GM18511 (cell line): ENCODE measurements at regions not wholly inside any gene's neighbourhood (a gene's known extent, or its start where the extent isn't known, plus 50 kb on each side); places are given as distances from the start of the nearest gene placed in this dataset.

Experiments used
- ATAC-seq: cut with Tn5 transposase; IDR thresholded peaks from one replicate; pipeline ENCODE4 v1.9.1; 2021; ENCODE audit warnings: mild to moderate bottlenecking, moderate library complexity; ENCODE audit not compliant: unreplicated experiment

DNA sequence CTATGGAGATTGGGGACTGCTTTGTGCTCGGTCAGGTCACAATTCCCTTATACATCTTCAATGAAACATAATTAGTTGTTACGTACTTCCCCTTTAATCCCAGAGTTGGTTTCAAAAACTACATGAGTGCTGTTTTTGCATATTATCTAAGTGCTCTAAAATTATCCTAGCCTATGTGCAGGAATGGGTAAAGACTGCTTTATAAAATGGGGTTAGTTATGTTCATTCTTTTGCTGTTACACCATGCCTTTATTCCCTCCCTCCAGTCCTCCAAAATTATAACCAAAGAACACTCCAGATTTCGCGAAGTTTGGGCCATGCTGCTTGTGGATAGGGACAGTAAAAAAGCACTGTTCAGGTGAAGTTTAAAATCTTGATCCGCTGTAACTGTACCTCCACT, 173.9 kb upstream of the SNX7 start:
- ATAC-seq, result no peak

DNA sequence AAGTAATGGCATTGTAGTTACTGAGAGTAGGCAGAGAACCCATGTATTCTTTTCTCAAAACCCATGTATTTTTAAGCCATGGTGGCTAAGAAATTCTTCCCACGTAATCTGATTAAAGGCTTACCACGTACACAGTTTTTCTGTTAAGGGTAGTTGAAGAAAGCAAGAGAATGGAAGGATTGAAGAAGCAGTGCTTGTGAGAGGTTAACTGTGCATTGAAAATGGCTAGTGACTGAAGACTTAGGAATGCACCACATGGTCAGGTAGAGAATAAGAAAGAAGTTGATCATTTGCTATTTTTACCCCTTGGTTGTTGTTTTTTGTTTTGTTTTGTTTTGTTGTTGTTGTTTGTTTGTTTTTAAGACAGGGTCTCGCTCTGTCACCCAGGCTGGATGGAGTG, 178.9 kb upstream of the SNX7 start:
- no peak for ATAC-seq

DNA sequence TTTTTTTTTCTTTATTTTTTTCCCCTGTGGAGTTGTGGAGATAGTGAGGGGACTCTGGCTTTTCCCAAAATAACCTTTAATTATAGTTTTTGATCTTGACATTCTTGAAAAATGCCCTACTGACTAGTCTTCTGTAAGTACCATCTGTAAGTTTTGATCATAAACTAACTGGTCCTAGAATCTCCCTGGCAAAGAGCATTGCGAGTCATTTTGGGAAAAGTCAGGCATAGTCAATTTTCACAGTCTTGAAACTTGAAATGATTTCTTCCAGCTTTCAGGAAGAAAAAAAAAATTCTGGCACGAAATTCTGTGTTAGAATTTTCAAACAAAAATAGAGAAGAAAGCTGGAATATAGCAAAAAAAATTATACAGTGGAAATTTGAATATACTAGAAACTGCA, 181.2 kb upstream of the SNX7 start:
- no peak for ATAC-seq

DNA sequence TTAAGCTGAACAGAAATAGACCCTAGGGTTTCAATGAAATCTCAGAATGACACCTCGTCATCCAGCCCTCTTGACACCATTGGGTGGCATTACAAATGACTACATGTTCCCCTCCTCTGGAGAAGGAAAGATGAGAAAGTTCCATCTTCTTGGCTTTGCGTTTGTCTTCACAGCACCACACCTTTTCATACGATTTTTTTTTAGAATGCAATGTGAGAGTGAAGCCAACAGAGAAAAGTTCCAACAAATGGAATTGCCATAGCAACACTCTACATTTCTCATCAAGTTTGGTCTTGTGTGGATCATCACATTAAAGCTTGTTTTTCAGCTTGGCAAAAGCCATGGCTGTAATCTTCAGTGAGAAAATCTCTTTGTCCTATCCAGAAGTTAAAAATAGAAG, 183.4 kb upstream of the SNX7 start:
- ATAC-seq, result no peak

DNA sequence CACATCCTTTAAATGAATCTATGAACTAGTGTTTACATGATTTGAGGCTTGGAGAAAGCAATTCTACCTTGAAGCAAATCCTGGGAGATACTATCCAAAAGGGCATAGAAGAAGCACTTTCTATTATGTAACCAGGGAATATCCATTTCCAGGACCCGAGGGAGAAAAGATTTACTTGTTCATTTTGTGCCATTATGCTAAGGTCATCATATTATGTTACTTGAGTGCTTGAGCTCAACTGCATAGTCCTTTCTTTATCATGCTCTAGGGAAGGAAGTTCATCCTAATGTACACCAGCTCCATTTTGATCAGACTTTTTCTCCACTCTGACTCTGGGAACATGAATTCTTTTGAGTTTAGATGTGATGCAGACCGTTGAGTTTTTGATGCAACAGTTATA, 188.6 kb upstream of the SNX7 start:
- no peak for ATAC-seq

DNA sequence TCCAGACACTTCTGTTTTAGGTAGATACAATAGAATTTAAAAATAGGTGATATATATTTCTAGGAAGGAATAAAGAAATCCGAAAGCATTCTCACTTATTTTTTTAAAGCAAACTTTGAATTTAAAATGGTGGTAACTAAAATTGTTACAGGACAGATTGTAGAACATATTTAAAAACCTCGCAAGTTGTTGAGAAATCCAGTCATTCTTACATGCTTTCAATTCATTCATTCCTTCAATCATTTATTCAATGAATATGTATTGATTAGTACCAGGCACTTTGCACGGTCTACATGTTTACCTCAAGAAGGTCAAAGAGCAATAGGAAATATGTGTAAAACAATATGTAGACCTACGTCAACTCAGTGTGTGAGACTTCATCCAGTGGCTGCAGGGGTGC, 189.9 kb upstream of the SNX7 start:
- ATAC-seq, result no peak

DNA sequence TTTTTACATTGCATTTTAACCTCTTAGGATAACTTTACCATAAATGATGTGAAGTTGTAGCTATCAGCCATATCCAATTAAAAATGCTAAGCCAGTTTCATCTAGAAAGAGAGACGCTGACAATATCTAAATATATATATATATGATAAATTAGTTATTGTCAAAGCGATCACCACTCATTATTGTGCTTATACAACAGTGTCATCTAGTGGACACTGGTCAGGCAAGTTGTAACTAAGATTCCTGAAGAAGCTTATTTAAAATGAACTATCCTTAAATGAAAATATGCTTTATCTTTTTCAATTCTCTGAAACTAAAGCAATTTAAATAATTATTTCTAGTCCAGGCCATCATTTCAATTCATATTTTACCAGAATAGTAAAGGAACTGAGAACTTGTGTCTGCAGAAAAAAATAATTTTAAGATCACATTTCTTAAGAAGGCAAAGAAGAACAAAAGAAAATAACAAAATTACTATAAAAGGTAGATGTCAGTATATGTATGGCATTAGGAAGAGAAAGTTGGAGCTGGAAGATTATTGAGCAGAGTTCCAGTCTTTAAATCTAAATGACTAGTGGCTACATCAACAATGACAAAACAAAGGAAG, 193.3 kb upstream of the SNX7 start:
- ATAC-seq, result no peak

DNA sequence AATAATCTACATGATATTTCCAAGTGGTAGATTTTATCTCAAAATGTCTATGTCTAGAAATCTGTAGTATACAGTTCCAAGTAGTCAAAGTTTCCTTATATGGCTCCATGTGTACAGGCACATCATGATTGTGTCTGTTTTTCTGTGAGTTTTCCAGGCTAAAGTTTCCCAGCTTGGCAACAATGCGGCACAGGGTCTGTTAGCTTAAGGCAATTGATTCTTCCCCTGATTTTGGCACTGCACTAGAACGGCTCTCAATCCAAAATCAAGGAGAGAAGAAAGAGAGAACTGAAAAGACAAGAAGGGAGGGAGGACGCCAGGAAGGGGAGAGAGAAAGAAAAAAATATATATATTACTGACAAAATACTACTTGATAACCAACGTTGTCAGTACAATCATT, 193.9 kb upstream of the SNX7 start:
- ATAC-seq, result no peak

DNA sequence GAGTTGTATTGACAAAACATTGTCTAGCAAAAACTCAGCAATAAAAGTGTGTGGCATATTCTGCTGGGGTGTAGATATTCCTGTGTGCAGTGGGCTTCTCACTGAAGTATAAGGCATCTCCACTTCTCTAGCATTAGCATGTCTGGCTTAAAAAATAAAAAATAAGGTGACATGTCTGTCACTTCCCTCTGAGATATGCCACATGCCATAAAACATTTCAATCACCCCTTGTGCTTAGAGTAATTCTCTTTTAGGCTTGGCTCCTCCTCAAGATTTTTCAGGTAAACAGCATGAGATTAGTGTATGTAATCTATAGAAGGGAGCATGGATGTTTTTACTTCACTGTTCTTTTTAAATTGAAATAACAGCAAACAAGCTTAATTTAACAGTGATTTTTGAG, 194.4 kb upstream of the SNX7 start:
- ATAC-seq, result no peak

DNA sequence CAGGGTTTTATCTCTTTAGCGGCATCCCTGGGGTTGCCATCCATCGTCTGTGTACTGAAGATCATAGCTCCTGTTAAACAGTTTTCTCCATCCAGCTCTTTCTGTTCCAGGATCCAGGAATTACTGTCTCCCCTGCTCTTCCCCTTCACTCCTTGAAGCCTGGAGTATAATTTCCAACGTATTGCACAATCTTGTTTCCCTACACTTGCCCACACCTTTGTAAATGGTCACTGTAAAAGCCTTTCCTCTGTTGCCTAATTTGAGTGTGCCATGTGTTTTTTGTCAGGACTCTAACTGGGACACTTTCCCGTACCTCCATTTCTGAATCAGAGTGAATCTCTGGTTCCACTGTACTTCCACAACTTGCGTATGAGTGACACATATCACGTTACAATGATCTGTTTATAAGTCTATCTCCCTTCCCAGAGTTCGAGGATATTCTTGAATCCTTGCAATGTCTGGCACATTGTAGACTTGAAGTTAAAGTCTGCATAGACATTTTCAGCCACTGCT, 199.6 kb upstream of the SNX7 start:
- no peak for ATAC-seq

DNA sequence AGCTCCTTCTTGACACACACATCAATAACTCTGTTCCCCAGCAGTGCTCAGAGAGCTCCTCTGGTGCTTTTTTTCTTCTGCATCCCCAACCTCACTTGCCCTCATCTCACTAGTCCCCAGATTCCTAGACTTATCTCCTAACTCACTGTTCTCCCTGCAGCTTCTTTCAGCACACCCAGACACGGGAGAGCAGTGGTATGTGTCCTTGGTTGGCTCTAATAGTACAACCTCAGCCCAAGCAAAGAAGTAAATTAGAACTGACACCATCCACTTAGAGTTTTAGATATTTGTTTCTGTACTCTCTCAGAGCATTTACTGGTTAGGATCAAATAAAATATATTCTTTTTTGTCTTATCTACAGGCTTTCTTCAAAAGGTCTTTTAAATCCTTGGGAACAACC, 201.4 kb upstream of the SNX7 start:
- ATAC-seq, result no peak

DNA sequence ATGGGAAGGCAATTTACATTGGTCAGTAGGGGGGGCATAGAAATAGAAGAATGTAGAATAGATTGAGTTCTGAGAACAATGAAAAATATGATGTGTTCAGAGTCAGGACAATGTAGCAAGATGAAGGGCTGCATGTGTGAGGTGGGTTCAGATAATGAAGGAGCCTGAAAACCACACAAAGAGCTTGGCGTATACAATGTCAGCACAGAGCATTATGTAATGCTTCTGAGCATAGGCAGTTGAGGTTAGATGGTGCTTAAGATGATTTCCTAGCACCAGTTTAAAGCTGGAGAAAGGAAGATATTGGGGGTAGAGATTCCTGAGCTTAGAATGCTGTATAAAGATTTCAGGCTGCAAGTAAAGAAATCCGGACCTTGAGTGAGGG, 202.0 kb upstream of the SNX7 start:
- ATAC-seq, result no peak

DNA sequence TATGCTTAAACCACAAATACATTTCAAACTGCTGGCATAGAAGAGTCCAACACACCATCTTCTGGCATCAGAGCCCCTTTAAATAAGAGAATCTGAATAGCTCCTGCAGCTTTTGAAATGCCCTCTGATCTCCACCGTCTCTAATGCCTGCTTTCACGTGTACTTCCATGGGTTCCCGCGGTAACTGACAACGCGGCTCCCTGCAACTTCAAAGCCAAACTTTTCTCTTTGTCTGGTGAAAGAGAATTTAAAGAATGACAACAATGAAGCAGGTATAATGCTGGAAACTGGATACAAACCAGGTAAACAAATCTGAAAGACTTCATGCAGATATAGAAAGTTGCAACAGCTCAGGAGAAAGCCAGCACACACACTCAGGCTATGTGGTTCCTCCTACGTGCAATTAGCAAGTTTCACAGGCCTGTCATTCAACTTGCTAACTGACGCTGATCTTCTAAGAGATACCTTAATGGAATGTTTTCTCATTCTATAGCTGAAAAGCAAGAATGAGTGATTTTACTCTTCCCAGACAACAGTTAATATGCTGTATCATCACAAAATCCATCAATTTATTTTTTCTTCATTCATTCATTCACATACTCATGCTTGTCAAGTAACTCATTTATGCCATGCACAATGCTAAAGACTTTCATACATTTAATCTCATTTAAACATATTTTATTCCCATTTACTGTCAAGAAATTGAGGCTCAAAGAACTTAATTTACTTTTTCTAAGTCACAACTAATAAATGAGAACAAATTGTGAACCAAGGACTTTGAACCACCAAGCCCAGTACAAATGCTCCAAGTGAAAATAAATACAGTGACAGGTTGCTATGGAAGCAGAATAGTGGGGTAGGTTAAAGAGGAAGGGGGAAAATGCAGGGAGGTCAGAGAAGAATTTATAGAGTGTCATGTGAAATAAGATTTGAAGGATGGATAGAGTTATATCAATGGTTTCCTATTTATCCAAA, 202.7 kb upstream of the SNX7 start:
- no peak for ATAC-seq

DNA sequence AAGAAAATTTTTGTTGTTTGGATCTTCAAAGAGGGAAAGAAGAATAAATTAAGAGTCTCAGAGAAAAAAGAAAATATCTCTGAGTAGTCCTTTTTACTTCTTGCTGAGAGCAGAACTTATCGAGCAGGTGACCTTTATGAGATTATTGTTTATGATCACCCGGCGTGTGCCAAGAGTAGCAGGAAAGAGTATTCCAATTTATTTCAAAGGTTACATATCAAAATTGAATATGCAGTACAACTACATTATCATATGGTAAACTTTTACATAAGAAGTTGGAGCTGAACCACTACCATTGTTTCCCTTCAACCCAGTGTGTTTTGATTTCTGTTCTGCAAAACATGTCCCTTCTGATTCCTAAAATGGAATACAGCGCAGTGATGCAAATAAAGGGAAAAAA, 204.3 kb upstream of the SNX7 start:
- ATAC-seq, result no peak

DNA sequence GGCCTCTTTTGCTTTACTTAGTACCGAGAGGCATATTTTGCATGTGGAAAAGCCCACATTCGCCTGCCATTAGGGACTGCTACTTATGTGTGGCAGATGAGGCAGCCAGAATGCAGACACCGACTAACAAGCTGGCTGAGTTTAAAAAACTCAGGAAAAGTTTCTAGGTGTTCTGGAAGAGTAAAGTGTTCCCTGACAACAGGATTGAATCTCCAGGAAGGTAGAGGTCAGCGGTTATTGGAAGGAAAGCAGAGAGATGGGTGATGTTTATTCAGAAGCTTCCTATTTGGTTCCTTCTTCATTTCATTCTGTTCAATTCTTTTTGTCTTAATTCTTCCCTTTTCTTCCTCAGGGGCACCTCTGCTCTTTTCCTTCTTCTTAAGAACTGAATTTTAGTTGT, 206.9 kb upstream of the SNX7 start:
- ATAC-seq, result no peak

DNA sequence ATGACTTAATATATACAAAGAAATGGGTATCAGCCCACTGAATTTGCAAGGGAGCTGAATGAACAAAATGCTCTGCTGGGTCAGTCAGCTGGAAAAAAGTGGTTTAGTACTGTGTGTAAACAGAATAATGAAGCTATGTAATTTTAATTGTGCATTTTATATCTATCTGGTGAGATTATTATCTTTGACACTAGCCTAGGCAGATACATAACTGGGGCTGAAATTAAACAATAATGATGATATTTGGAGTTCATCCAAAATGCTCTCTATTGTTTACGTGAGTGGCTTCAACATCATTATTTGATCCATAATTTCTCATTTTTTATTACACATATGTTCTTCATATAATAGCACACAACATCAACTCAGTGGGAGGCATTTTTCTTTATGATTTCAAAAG, 208.5 kb upstream of the SNX7 start:
- no peak for ATAC-seq

DNA sequence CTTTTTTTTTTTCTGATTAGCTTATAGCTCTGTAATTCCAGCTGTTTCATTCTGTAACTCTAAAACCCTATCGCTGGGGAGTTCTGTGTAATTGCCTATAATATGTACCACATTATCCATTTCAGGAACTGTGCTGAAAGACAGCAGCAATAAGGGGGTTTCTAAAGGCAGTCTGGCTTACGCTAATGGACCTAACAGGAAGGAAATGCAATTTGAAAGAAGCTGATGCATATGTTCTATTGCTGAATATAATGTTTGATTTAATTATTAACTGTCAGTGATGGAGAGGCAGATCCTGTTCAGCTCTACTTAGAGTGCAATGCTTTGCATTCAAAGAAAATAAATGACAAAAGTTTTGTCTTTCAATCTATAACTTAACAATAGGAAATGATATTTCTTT, 209.4 kb upstream of the SNX7 start:
- ATAC-seq, result no peak

DNA sequence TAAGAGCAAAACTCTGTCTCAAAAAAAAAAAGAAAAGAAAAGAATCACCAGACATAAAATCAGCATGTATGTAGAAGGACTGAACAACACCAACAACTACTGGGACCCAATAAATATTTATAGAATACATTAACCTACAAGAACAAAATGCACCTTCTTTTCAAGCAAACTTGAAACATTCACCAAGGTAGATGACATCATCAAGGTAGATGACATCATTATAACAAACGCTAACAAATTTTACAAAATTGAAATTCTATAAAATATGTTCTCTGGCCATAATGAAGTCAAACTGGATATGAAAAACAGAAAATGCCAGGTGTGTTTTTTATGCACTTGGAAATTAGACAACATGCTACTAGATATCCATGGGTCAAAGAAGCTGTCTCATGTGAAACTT, 220.2 kb upstream of the SNX7 start:
- ATAC-seq, result no peak

DNA sequence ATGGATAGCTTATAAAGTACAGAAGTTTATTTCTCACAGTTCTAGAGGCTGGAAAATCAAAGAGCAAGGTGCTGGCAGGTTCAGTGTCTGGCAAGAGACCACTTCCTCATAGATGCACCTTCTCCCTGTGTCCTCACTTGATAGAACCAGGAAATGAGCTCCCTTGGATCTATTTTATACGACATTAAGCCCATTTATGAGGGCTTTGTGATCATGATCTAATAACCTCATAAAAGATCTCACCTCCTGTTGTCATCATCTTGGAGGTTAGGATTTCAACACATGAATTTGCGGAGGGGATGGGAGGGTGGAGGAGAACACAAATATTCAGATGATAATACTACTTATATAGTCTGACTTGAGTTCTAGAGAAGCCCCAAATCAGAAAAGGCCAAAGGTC, 222.1 kb upstream of the SNX7 start:
- ATAC-seq, result no peak

DNA sequence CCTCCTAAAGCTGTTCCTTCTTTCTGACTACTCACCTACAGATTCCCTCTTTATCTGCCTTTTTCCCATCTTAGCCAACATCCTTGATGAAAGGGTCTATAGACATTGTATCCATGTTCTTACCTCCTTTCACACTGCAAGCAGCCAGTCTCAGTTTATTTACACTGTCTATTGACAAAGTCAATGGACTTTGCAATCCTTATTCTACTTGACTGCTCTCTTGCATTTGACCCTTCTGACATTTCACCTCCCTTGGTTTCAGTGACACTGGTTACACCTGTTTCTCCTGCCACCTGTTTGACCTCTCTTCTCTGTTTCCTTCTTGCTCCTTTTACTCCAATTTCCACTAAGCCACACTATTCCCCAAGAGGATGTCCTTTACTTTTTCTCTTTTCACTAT, 224.0 kb upstream of the SNX7 start:
- ATAC-seq, result no peak

DNA sequence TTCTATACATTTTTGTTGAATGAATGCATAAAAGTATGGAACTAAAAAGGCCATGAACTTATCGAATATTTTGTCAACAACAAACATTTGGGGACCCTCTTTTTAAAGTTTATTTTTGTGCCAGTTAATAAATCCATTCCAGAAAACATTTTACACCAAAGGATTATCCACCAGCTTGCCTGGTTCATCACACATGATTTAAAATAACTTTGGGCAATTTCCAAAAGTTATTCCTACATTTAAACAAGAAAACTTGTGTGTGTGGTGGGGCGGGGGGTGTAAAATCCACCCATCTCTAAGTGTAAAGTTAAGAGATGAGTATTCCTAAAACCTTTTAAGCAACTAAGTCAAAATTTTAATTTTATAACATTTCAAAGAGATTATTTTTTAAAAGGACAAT, 224.5 kb upstream of the SNX7 start:
- no peak for ATAC-seq

DNA sequence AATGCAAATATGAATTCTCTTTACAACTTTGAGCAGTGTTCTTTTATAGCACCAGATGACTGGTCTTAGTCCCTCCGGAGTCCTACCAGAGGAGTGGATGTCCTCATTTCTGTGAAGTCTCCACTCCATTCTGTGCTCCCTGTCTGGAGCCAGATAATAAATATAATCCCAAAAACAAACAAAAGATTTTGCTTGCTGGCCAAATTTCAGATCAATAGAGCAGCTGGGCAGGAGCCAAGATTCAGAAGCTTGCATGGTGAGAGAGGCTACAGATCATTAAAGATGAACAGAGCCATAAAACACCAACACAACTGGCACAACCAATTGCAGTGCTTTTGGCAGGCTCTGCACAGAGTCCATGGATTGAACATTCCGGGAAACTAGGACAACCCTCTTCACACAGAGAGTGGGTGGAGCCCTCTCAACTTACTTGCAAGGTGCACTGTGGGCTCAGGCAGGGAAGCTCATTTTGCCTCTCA, 231.5 kb upstream of the SNX7 start:
- no peak for ATAC-seq
